ENCODE measurements at regions not wholly inside any gene's neighbourhood (a gene's known extent, or its start where the extent isn't known, plus 50 kb on each side); places are given as distances from the start of the nearest gene placed in this dataset.
A peak's percentile ranks its signal among the peaks of the same experiment; 100 is the strongest.

DNA sequence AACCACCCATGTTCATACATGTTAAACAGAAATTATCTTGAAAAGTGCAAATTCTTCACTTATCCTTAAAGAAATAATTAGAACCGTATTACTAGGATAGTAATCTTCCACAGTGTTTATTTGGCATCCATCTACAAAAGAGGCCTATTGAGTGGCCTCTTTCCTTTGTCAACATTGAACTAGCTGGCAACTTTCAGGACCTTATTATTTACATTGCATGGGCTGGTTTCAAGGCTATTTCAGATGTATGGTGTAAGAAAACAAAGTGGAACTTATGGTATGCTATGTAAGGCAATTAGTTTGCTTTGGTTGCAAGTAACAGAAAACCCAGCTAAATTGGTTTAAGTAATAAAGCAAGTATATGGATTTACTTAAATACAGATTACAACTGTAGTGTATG, 324.6 kb downstream of the RBM43 start:
- no peak overlapping the region for H3K27ac Mint-ChIP-seq (ENCODE audit: unreplicated experiment)
- H3K9me3 Mint-ChIP-seq (ENCODE audit: unreplicated experiment) = no peaks in the 10 kb centered on the region
- TF ChIP-seq, protein P1, sequence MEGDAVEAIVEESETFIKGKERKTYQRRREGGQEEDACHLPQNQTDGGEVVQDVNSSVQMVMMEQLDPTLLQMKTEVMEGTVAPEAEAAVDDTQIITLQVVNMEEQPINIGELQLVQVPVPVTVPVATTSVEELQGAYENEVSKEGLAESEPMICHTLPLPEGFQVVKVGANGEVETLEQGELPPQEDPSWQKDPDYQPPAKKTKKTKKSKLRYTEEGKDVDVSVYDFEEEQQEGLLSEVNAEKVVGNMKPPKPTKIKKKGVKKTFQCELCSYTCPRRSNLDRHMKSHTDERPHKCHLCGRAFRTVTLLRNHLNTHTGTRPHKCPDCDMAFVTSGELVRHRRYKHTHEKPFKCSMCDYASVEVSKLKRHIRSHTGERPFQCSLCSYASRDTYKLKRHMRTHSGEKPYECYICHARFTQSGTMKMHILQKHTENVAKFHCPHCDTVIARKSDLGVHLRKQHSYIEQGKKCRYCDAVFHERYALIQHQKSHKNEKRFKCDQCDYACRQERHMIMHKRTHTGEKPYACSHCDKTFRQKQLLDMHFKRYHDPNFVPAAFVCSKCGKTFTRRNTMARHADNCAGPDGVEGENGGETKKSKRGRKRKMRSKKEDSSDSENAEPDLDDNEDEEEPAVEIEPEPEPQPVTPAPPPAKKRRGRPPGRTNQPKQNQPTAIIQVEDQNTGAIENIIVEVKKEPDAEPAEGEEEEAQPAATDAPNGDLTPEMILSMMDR (IDR thresholded peaks at IDR 0.05; ENCODE audit: partially characterized antibody, unreplicated experiment) = no peak
- H3K4me1 Mint-ChIP-seq (ENCODE audit: low read depth, unreplicated experiment) = peaks cover 2% of the 10 kb centered on the region
- no peak for DNase-seq
- H3K36me3 Mint-ChIP-seq (ENCODE audit: unreplicated experiment) = no peaks in the 10 kb centered on the region
- H3K27me3 Mint-ChIP-seq (ENCODE audit: unreplicated experiment) = no peaks in the 10 kb centered on the region
- H3K4me3 Mint-ChIP-seq (ENCODE audit: unreplicated experiment) = no peak overlapping the region

- TF ChIP-seq, protein P1 (IDR thresholded peaks at IDR 0.05; ENCODE audit: partially characterized antibody, unreplicated experiment) = no peak
- H3K4me3 Mint-ChIP-seq (ENCODE audit: unreplicated experiment) = no peak overlapping the region
- H3K4me1 Mint-ChIP-seq (ENCODE audit: low read depth, unreplicated experiment) = peaks cover 5% of the 10 kb centered on the region
- no peak for DNase-seq
- no peaks in the 10 kb centered on the region for H3K36me3 Mint-ChIP-seq (ENCODE audit: unreplicated experiment)
- peaks cover 5% of the 10 kb centered on the region for H3K27me3 Mint-ChIP-seq (ENCODE audit: unreplicated experiment)
- H3K9me3 Mint-ChIP-seq (ENCODE audit: unreplicated experiment) = no peaks in the 10 kb centered on the region
- H3K27ac Mint-ChIP-seq (ENCODE audit: unreplicated experiment) = no peak overlapping the region
Measured at GRCh38 chr2:150931451-150931850, 330.2 kb downstream of the RBM43 start.

- H3K4me1 Mint-ChIP-seq (ENCODE audit: low read depth, unreplicated experiment) = peaks cover 13% of the 10 kb centered on the region
- H3K9me3 Mint-ChIP-seq (ENCODE audit: unreplicated experiment) = peaks cover 5% of the 10 kb centered on the region
- peak overlapping the region; percentile 60 for H3K4me3 Mint-ChIP-seq (ENCODE audit: unreplicated experiment)
- H3K27me3 Mint-ChIP-seq (ENCODE audit: unreplicated experiment) = peaks cover 8% of the 10 kb centered on the region
- no peak for DNase-seq
- TF ChIP-seq, protein P1 (IDR thresholded peaks at IDR 0.05; ENCODE audit: partially characterized antibody, unreplicated experiment) = no peak
- H3K36me3 Mint-ChIP-seq (ENCODE audit: unreplicated experiment) = no peaks in the 10 kb centered on the region
- H3K27ac Mint-ChIP-seq (ENCODE audit: unreplicated experiment) = peak overlapping the region; percentile 56
Measured at GRCh38 chr2:150925611-150926010, 336.1 kb downstream of the RBM43 start.

GRCh38 chr2:150924878-150925277, 336.8 kb downstream of the RBM43 start:
- H3K4me3 Mint-ChIP-seq (ENCODE audit: unreplicated experiment) = peak overlapping the region; percentile 60
- peaks cover 5% of the 10 kb centered on the region for H3K9me3 Mint-ChIP-seq (ENCODE audit: unreplicated experiment)
- H3K4me1 Mint-ChIP-seq (ENCODE audit: low read depth, unreplicated experiment) = peaks cover 13% of the 10 kb centered on the region
- H3K27ac Mint-ChIP-seq (ENCODE audit: unreplicated experiment) = peak overlapping the region; percentile 56
- peak; percentile 62 for DNase-seq
- H3K36me3 Mint-ChIP-seq (ENCODE audit: unreplicated experiment) = no peaks in the 10 kb centered on the region
- TF ChIP-seq, protein P1 (IDR thresholded peaks at IDR 0.05; ENCODE audit: partially characterized antibody, unreplicated experiment) = no peak
- peaks cover 8% of the 10 kb centered on the region for H3K27me3 Mint-ChIP-seq (ENCODE audit: unreplicated experiment)

DNA sequence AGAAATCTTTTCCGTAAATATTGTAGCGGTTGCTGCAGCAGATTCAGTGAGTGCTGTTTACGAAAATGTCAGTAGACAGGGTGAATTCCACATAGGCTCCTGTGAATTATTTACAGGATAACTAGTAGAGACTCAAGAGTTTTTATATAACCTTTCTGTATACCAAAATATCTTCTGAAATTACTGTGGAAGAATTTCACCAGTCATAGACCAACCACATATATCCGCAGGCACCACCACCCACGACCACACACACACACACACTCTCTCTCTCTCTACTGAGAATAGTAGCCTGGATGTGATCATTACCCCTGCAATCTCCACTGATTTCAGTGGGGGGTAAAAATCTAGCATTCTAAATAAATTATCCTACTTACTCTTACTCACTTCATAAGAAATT, 341.8 kb downstream of the RBM43 start:
- Mint-ChIP-seq H3K4me1 (ENCODE audit: low read depth, unreplicated experiment) (peaks cover 19% of the 10 kb centered on the region), H3K27ac (ENCODE audit: unreplicated experiment) (no peak overlapping the region), H3K27me3 (ENCODE audit: unreplicated experiment) (peaks cover 2% of the 10 kb centered on the region), H3K9me3 (ENCODE audit: unreplicated experiment) (peaks cover 5% of the 10 kb centered on the region), H3K36me3 (ENCODE audit: unreplicated experiment) (no peaks in the 10 kb centered on the region), H3K4me3 (ENCODE audit: unreplicated experiment) (no peak overlapping the region)
- TF ChIP-seq, protein P1 (IDR thresholded peaks at IDR 0.05; ENCODE audit: partially characterized antibody, unreplicated experiment) = no peak
- DNase-seq = no peak

Measured in glutamatergic neuron (in vitro differentiated cells).